Mesenchymal stem cell (in vitro differentiated cells and primary cell): ENCODE measurements at regions not wholly inside any gene's neighbourhood (a gene's known extent, or its start where the extent isn't known, plus 50 kb on each side); places are given as distances from the start of the nearest gene placed in this dataset.
"Not testable (repeated sequence)": the region's sequence is repeated elsewhere in the genome, so short reads cannot be mapped to it uniquely, and the experiment has no call there.

Source experiments
- DNase-seq: peaks from one replicate; pipeline ENCODE4 v3.0.0-alpha.2; 2013
- H2AFZ ChIP-seq: one replicate; pipeline ENCODE4 v1.6.1; 2013; ENCODE audit warnings: low read depth, mild to moderate bottlenecking, control low read depth, inconsistent platforms, low read length, moderate library complexity
- H2AK5ac ChIP-seq: 2 replicates; pipeline ENCODE4 v1.6.1; 2013; ENCODE audit warnings: low read length, moderate library complexity, mild to moderate bottlenecking, inconsistent platforms; ENCODE audit not compliant: severe bottlenecking
- H2BK120ac ChIP-seq: one replicate; pipeline ENCODE4 v1.6.1; 2013; ENCODE audit warnings: low read depth, mild to moderate bottlenecking, inconsistent platforms, low read length, moderate library complexity
- H2BK12ac ChIP-seq, 2 experiments: one replicate each; pipeline ENCODE4 v1.6.1; 2013; ENCODE audit warnings: inconsistent platforms in 2 of 2, low read length in 2 of 2, mild to moderate bottlenecking in 2 of 2, moderate library complexity in 2 of 2, control low read depth in 1 of 2
- H2BK15ac ChIP-seq: one replicate; pipeline ENCODE4 v1.6.1; 2013; ENCODE audit warnings: mild to moderate bottlenecking, low read depth, inconsistent platforms; ENCODE audit not compliant: poor library complexity, severe bottlenecking
- H2BK5ac ChIP-seq: 2 replicates; pipeline ENCODE4 v1.6.1; 2013; ENCODE audit warnings: low read depth, mild to moderate bottlenecking, low read length, control low read depth, inconsistent platforms; ENCODE audit not compliant: poor library complexity, severe bottlenecking
- H3K14ac ChIP-seq, 2 experiments: one replicate each; pipeline ENCODE4 v1.6.1; 2013; ENCODE audit warnings: inconsistent platforms in 2 of 2, low read length in 2 of 2, control low read depth in 1 of 2, mild to moderate bottlenecking in 1 of 2, moderate library complexity in 1 of 2
- H3K18ac ChIP-seq, 2 experiments: one replicate each; pipeline ENCODE4 v1.6.1; 2013; ENCODE audit warnings: inconsistent platforms in 2 of 2, low read length in 2 of 2, control low read depth in 1 of 2, low read depth in 1 of 2, mild to moderate bottlenecking in 1 of 2
- H3K23ac ChIP-seq, 2 experiments: one replicate each; pipeline ENCODE4 v1.6.1; 2013; ENCODE audit warnings: inconsistent platforms in 2 of 2, low read length in 2 of 2, mild to moderate bottlenecking in 2 of 2, moderate library complexity in 2 of 2, control low read depth in 1 of 2
- H3K27ac ChIP-seq: 2 replicates; pipeline ENCODE4 v1.5.1; 2013; ENCODE audit warnings: mild to moderate bottlenecking, moderate library complexity, low read length, control low read depth, inconsistent platforms; ENCODE audit not compliant: poor library complexity, severe bottlenecking
- H3K27me3 ChIP-seq, 2 experiments: 2 replicates each; pipeline versions ENCODE4 v1.6.1 to v1.7.0; 2013; ENCODE audit warnings: low read length in 2 of 2, mild to moderate bottlenecking in 2 of 2, moderate library complexity in 2 of 2, control low read depth in 1 of 2, inconsistent platforms in 1 of 2; ENCODE audit not compliant: control insufficient read depth in 1 of 2, insufficient read depth in 1 of 2
- H3K36me3 ChIP-seq, 2 experiments: 2 replicates each; pipeline versions ENCODE4 v1.6.1 to v1.7.0; 2013; ENCODE audit warnings: low read length in 2 of 2, control low read depth in 1 of 2, inconsistent platforms in 1 of 2, low read depth in 1 of 2, mild to moderate bottlenecking in 1 of 2; ENCODE audit not compliant: insufficient read depth in 2 of 2, control insufficient read depth in 1 of 2
- H3K4ac ChIP-seq, 2 experiments: one replicate each; pipeline ENCODE4 v1.6.1; 2013; ENCODE audit warnings: inconsistent platforms in 2 of 2, low read length in 2 of 2, mild to moderate bottlenecking in 2 of 2, moderate library complexity in 2 of 2, control low read depth in 1 of 2, low read depth in 1 of 2
- H3K4me1 ChIP-seq: 2 replicates; pipeline ENCODE4 v1.6.1; 2013; ENCODE audit warnings: low read depth, low read length, control low read depth; ENCODE audit not compliant: control insufficient read depth, insufficient read depth
- H3K4me2 ChIP-seq: 2 replicates; pipeline ENCODE4 v1.6.1; 2013; ENCODE audit warnings: low read length, mild to moderate bottlenecking, inconsistent platforms; ENCODE audit not compliant: poor library complexity, severe bottlenecking
- H3K4me3 ChIP-seq, 2 experiments: 2 replicates each; pipeline versions ENCODE4 v1.5.1 to v1.7.0; 2013; ENCODE audit warnings: low read length in 2 of 2, mild to moderate bottlenecking in 2 of 2, control low read depth in 1 of 2, low read depth in 1 of 2; ENCODE audit not compliant: insufficient read depth in 1 of 2
- H3K79me1 ChIP-seq: replicated peaks from 2 replicates; pipeline ENCODE4 v1.6.1; 2013; ENCODE audit warnings: mild to moderate bottlenecking, control low read depth, low read length, inconsistent platforms; ENCODE audit not compliant: poor library complexity, severe bottlenecking
- H3K9ac ChIP-seq: 2 replicates; pipeline ENCODE4 v1.7.0; 2013; ENCODE audit warnings: mild to moderate bottlenecking, low read length, moderate library complexity
- H3K9me3 ChIP-seq: 2 replicates; pipeline ENCODE4 v1.7.0; 2013; ENCODE audit warnings: mild to moderate bottlenecking, low read length; ENCODE audit not compliant: control insufficient read depth
- H4K8ac ChIP-seq: one replicate; pipeline ENCODE4 v1.6.1; 2013; ENCODE audit warnings: inconsistent platforms, mild to moderate bottlenecking, low read length, moderate library complexity
- H4K91ac ChIP-seq: one replicate; pipeline ENCODE4 v1.6.1; 2013; ENCODE audit warnings: mild to moderate bottlenecking, low read length, inconsistent platforms
- WGBS: methylation state at CpG from one replicate; pipeline ENCODE4 v1.1.7; 2013; ENCODE audit warnings: mixed read lengths; 5-methylcytosine and 5-hydroxymethylcytosine counted together

- not testable (repeated sequence) for H3K14ac ChIP-seq, H3K23ac ChIP-seq, H3K9me3 ChIP-seq, H3K9ac ChIP-seq, H4K8ac ChIP-seq, H4K91ac ChIP-seq, H3K27me3 ChIP-seq, H2BK12ac ChIP-seq, H3K79me1 ChIP-seq, H3K27ac ChIP-seq, H2BK5ac ChIP-seq, H2BK120ac ChIP-seq, DNase-seq, H2BK15ac ChIP-seq, H3K4me3 ChIP-seq, H3K36me3 ChIP-seq, H3K4ac ChIP-seq, H3K4me2 ChIP-seq, H2AK5ac ChIP-seq, H2AFZ ChIP-seq, H3K4me1 ChIP-seq, H3K18ac ChIP-seq
- WGBS: 94% methylated on average over 22 of the region's 27 CpGs
Measured at GRCh38 chr4:129853685-129854467, 757.9 kb downstream of the C4orf33 start.

GRCh38 chr4:129862461-129862860 is 766.5 kb downstream of the C4orf33 start:
- Histone ChIP-seq H3K23ac (no peak overlapping the region), H3K18ac (no peak overlapping the region), H3K14ac (no peak overlapping the region), H2AK5ac (no peak overlapping the region), H2BK12ac (no peak overlapping the region), H3K27me3 (no peaks in the 10 kb centered on the region), H2BK120ac (no peak overlapping the region), H2AFZ (no peak overlapping the region), H3K4me3 (no peak overlapping the region), H2BK5ac (no peak overlapping the region), H3K4me2 (no peak overlapping the region), H3K9ac (no peak overlapping the region), H4K91ac (no peak overlapping the region), H4K8ac (no peak overlapping the region), H3K4me1 (no peaks in the 10 kb centered on the region), H3K4ac (no peak overlapping the region), H2BK15ac (no peak overlapping the region), H3K79me1 (no peaks in the 10 kb centered on the region), H3K36me3 (no peaks in the 10 kb centered on the region), H3K27ac (no peak overlapping the region), H3K9me3 (no peaks in the 10 kb centered on the region)
- DNase-seq: no peak
- WGBS: 50% methylated on average over 1 of the region's 1 CpG

GRCh38 chr4:129863206-129863605 is 767.3 kb downstream of the C4orf33 start:
- no peak overlapping the region for H2BK120ac ChIP-seq
- no peak overlapping the region for H4K91ac ChIP-seq
- no peak overlapping the region for H3K4me3 ChIP-seq
- H3K4me2 ChIP-seq: no peak overlapping the region
- no peak overlapping the region for H2BK12ac ChIP-seq
- H3K9ac ChIP-seq: no peak overlapping the region
- H3K9me3 ChIP-seq: no peaks in the 10 kb centered on the region
- no peaks in the 10 kb centered on the region for H3K4me1 ChIP-seq
- 57% methylated on average over 3 of the region's 3 CpGs for WGBS
- H3K14ac ChIP-seq: no peak overlapping the region
- H3K23ac ChIP-seq: no peak overlapping the region
- H2AFZ ChIP-seq: no peak overlapping the region
- no peak overlapping the region for H2BK5ac ChIP-seq
- DNase-seq: no peak
- H3K27me3 ChIP-seq: no peaks in the 10 kb centered on the region
- no peak overlapping the region for H3K18ac ChIP-seq
- no peak overlapping the region for H2AK5ac ChIP-seq
- no peak overlapping the region for H2BK15ac ChIP-seq
- no peaks in the 10 kb centered on the region for H3K36me3 ChIP-seq
- H4K8ac ChIP-seq: no peak overlapping the region
- H3K79me1 ChIP-seq: no peaks in the 10 kb centered on the region
- no peak overlapping the region for H3K27ac ChIP-seq
- no peak overlapping the region for H3K4ac ChIP-seq

- H2AFZ ChIP-seq: no peak overlapping the region
- 80% methylated on average over 1 of the region's 3 CpGs for WGBS
Measured at GRCh38 chr4:129883996-129884395, 788.0 kb downstream of the C4orf33 start.

More at GRCh38 chr4:129883996-129884395, 788.0 kb downstream of the C4orf33 start:
- no peak overlapping the region for H2AK5ac ChIP-seq
- no peak overlapping the region for H3K4ac ChIP-seq
- no peaks in the 10 kb centered on the region for H3K36me3 ChIP-seq
- peaks cover 18% of the 10 kb centered on the region for H3K9me3 ChIP-seq
- H2BK120ac ChIP-seq: no peak overlapping the region
- no peak overlapping the region for H4K91ac ChIP-seq
- H4K8ac ChIP-seq: no peak overlapping the region
- no peak overlapping the region for H2BK15ac ChIP-seq
- H3K4me1 ChIP-seq: no peaks in the 10 kb centered on the region
- no peaks in the 10 kb centered on the region for H3K27me3 ChIP-seq
- no peaks in the 10 kb centered on the region for H3K79me1 ChIP-seq
- no peak overlapping the region for H3K14ac ChIP-seq
- H3K27ac ChIP-seq: no peak overlapping the region
- H3K4me3 ChIP-seq: no peak overlapping the region
- H3K9ac ChIP-seq: no peak overlapping the region
- H3K23ac ChIP-seq: no peak overlapping the region
- H2BK12ac ChIP-seq: no peak overlapping the region
- H3K4me2 ChIP-seq: no peak overlapping the region
- DNase-seq: no peak
- no peak overlapping the region for H3K18ac ChIP-seq
- H2BK5ac ChIP-seq: no peak overlapping the region
